Colonic mucosa (tissue), 4 donors: ENCODE measurements at regions not wholly inside any gene's neighbourhood (a gene's known extent, or its start where the extent isn't known, plus 50 kb on each side); places are given as distances from the start of the nearest gene placed in this dataset.

ENCODE experiments used
- DNase-seq: peaks from one replicate; pipeline ENCODE4 v3.0.0-alpha.2; 2020
- H3K27ac ChIP-seq: fragments of 200-600 bp; one replicate; pipeline ENCODE4 v1.8.0; 2021
- H3K27me3 ChIP-seq: fragments of 200-600 bp; one replicate; pipeline ENCODE4 v1.8.0; 2021
- H3K36me3 ChIP-seq: fragments of 200-600 bp; one replicate; pipeline ENCODE4 v1.8.0; 2021
- H3K4me1 ChIP-seq: fragments of 200-600 bp; one replicate; pipeline ENCODE4 v1.8.0; 2021; ENCODE audit warnings: mild to moderate bottlenecking
- H3K4me3 ChIP-seq: fragments of 200-600 bp; one replicate; pipeline ENCODE4 v1.8.0; 2021
- H3K9ac ChIP-seq, 2 donors: one replicate each; pipeline ENCODE4 v1.7.0; 2013; ENCODE audit warnings: control low read depth in 2 of 2, low read depth in 2 of 2, low read length in 2 of 2
- H3K9me3 ChIP-seq: fragments of 200-600 bp; one replicate; pipeline ENCODE4 v1.8.0; 2021
- CTCF ChIP-seq: fragments of 200-600 bp; IDR thresholded peaks from one replicate; pipeline ENCODE4 v1.8.0; 2022; ENCODE audit warnings: antibody characterized with exemption, mild to moderate bottlenecking
- intact Hi-C: fragments of 100-400 bp; cut with DNase I; formaldehyde crosslinking; loops from one replicate; pipeline ENCODE4 v1.14.1; 2022
- donor health status: healthy.
- donor health status: DM: no; HTN: no; CAD: no.
- donor health status: DM: no; HTN: no; CAD: no.

GRCh38 chr14:80446356-80446755 is 235.1 kb upstream of the DIO2 start:
- peaks cover 4% of the 10 kb centered on the region for H3K9me3 ChIP-seq
- intact Hi-C loops, result no loop called here
- no peak for DNase-seq
- H3K9ac ChIP-seq, result no peak overlapping the region
- TF ChIP-seq CTCF, result no peak
- H3K4me1 ChIP-seq, result no peaks in the 10 kb centered on the region
- H3K4me3 ChIP-seq, result no peak overlapping the region
- H3K27ac ChIP-seq, result no peak overlapping the region
- no peaks in the 10 kb centered on the region for H3K27me3 ChIP-seq
- H3K36me3 ChIP-seq, result no peaks in the 10 kb centered on the region

GRCh38 chr14:80445605-80446004 is 234.3 kb upstream of the DIO2 start:
- no peak for TF ChIP-seq CTCF

GRCh38 chr14:80434574-80435321 is 223.4 kb upstream of the DIO2 start:
- H3K9ac ChIP-seq, result no peak overlapping the region
- intact Hi-C loops, result no loop called here
- TF ChIP-seq CTCF, result no peak

More at GRCh38 chr14:80445605-80446004, 234.3 kb upstream of the DIO2 start:
- intact Hi-C loops, result no loop called here
- H3K9me3 ChIP-seq, result no peaks in the 10 kb centered on the region
- no peaks in the 10 kb centered on the region for H3K36me3 ChIP-seq
- H3K4me3 ChIP-seq, result no peak overlapping the region
- DNase-seq, result no peak
- no peaks in the 10 kb centered on the region for H3K4me1 ChIP-seq
- H3K27ac ChIP-seq, result no peak overlapping the region
- H3K9ac ChIP-seq, result no peak overlapping the region
- no peaks in the 10 kb centered on the region for H3K27me3 ChIP-seq

GRCh38 chr14:80433811-80434210 is 222.5 kb upstream of the DIO2 start:
- no peaks in the 10 kb centered on the region for H3K27me3 ChIP-seq
- no peak for DNase-seq
- intact Hi-C loops, result no loop called here
- H3K9me3 ChIP-seq, result no peaks in the 10 kb centered on the region
- H3K9ac ChIP-seq, result no peak overlapping the region
- no peaks in the 10 kb centered on the region for H3K36me3 ChIP-seq
- TF ChIP-seq CTCF, result no peak
- H3K4me1 ChIP-seq, result no peaks in the 10 kb centered on the region
- no peak overlapping the region for H3K4me3 ChIP-seq
- H3K27ac ChIP-seq, result no peak overlapping the region

More at GRCh38 chr14:80434574-80435321, 223.4 kb upstream of the DIO2 start:
- Histone ChIP-seq H3K4me3 (no peak overlapping the region), H3K27ac (no peak overlapping the region), H3K27me3 (no peaks in the 10 kb centered on the region), H3K4me1 (no peaks in the 10 kb centered on the region), H3K36me3 (no peaks in the 10 kb centered on the region), H3K9me3 (no peaks in the 10 kb centered on the region)
- no peak for DNase-seq

GRCh38 chr14:80428671-80429070 is 217.4 kb upstream of the DIO2 start:
- H3K9me3 ChIP-seq, result no peaks in the 10 kb centered on the region
- intact Hi-C loops, result no loop called here
- no peak overlapping the region for H3K27ac ChIP-seq
- no peaks in the 10 kb centered on the region for H3K36me3 ChIP-seq
- no peaks in the 10 kb centered on the region for H3K27me3 ChIP-seq
- DNase-seq, result no peak
- H3K9ac ChIP-seq, result no peak overlapping the region
- no peak overlapping the region for H3K4me3 ChIP-seq
- H3K4me1 ChIP-seq, result no peaks in the 10 kb centered on the region
- no peak for TF ChIP-seq CTCF
